K562 (cell line): ENCODE measurements at regions not wholly inside any gene's neighbourhood (a gene's known extent, or its start where the extent isn't known, plus 50 kb on each side); places are given as distances from the start of the nearest gene placed in this dataset.

ENCODE experiments used
- ARNT ChIP-seq, 2 experiments: fragments of 450-650 bp; IDR thresholded peaks; 2 replicates each; pipeline ENCODE4 v1.6.1; 2016; ENCODE audit warnings: mild to moderate bottlenecking in 1 of 2
- CTBP1 ChIP-seq: fragments of 450-650 bp; IDR thresholded peaks from 2 replicates; pipeline ENCODE4 v1.6.1; 2016; ENCODE audit warnings: borderline replicate concordance
- ETV6 ChIP-seq, 3 experiments: fragments of 150-350 bp in 1 of 3; sonication (generic) in 1 of 3; formaldehyde crosslinking in 1 of 3; IDR thresholded peaks; 2 replicates each; pipeline versions ENCODE4 v1.6.1 to v1.8.0; 2014 to 2022; ENCODE audit warnings: borderline replicate concordance in 2 of 3, low read depth in 2 of 3, antibody characterized with exemption in 1 of 3, low read length in 1 of 3, mild to moderate bottlenecking in 1 of 3, missing genetic modification reagents in 1 of 3
- POLR2A ChIP-seq: fragments of 450-650 bp; conservative IDR thresholded peaks from 2 replicates; pipeline ENCODE4 v1.6.1; 2016
- TCF7L2 ChIP-seq: fragments of 150-350 bp; IDR thresholded peaks from 2 replicates; pipeline ENCODE4 v1.6.1; 2016; ENCODE audit warnings: low read depth, mild to moderate bottlenecking, low read length, moderate library complexity
- ZBTB7A ChIP-seq: IDR thresholded peaks from 2 replicates; pipeline ENCODE4 v1.6.1; 2011; ENCODE audit warnings: low read depth, mild to moderate bottlenecking, low read length, moderate library complexity, borderline replicate concordance; ENCODE audit not compliant: control insufficient read depth
- ZNF24 ChIP-seq: fragments of 450-650 bp; IDR thresholded peaks from 2 replicates; pipeline ENCODE4 v1.6.1; 2016
- ZNF436 ChIP-seq: fragments of 250-450, 450-650 bp; sonication (Bioruptor Pico); formaldehyde crosslinking; IDR thresholded peaks from 2 replicates; pipeline ENCODE4 v1.7.0; 2020; ENCODE audit warnings: mild to moderate bottlenecking
- ZNF830 ChIP-seq: fragments of 250-450 bp; sonication (Bioruptor Pico); IDR thresholded peaks from 2 replicates; pipeline ENCODE4 v1.5.0; 2021; ENCODE audit warnings: mild to moderate bottlenecking
- TF ChIP-seq, protein P1 (sequence below), 3 experiments: IDR thresholded peaks in 2 of 3; conservative IDR thresholded peaks in 1 of 3; 2 replicates each; pipeline ENCODE4 v1.5.1; 2011 to 2012; ENCODE audit warnings: low read length in 3 of 3, mild to moderate bottlenecking in 3 of 3, control low read depth in 2 of 3, improper control_type of control experiment in 1 of 3, inconsistent platforms in 1 of 3, low read depth in 1 of 3, mixed read lengths in 1 of 3, moderate library complexity in 1 of 3; ENCODE audit not compliant: insufficient read depth in 2 of 3
- TF ChIP-seq, protein P2 (sequence below): fragments of 250-450 bp; sonication (Bioruptor Pico); IDR thresholded peaks from 2 replicates; pipeline ENCODE4 v1.5.0; 2021
- TF ChIP-seq, protein P3 (sequence below): sonication (generic); formaldehyde crosslinking; IDR thresholded peaks from 2 replicates; pipeline ENCODE4 v1.9.0; 2022; ENCODE audit warnings: mild to moderate bottlenecking, missing genetic modification reagents
- TF ChIP-seq, protein P4 (sequence below): fragments of 250-450 bp; sonication (Bioruptor Pico); IDR thresholded peaks from 2 replicates; pipeline ENCODE4 v1.5.0; 2022; ENCODE audit warnings: mild to moderate bottlenecking

DNA sequence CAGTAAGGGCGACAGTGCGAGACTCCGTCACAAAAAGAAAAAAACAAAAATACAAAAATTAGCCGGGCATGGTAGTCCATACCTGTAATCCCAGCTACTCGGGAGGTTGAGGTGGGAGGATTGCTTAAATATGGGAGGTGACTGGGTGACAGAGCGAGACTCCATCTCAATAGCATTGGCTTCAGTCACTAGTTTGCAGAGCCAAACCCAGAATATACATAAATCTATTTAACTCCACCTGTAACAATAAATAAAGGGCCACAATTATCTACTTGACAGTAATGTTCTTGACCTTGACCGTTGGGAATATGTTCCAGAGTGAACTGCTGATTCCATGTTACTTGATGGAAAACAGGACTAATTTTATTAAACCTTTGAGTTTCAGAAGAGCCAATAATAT, 198.9 kb upstream of the MDGA2 start:
- TF ChIP-seq, protein P1, sequence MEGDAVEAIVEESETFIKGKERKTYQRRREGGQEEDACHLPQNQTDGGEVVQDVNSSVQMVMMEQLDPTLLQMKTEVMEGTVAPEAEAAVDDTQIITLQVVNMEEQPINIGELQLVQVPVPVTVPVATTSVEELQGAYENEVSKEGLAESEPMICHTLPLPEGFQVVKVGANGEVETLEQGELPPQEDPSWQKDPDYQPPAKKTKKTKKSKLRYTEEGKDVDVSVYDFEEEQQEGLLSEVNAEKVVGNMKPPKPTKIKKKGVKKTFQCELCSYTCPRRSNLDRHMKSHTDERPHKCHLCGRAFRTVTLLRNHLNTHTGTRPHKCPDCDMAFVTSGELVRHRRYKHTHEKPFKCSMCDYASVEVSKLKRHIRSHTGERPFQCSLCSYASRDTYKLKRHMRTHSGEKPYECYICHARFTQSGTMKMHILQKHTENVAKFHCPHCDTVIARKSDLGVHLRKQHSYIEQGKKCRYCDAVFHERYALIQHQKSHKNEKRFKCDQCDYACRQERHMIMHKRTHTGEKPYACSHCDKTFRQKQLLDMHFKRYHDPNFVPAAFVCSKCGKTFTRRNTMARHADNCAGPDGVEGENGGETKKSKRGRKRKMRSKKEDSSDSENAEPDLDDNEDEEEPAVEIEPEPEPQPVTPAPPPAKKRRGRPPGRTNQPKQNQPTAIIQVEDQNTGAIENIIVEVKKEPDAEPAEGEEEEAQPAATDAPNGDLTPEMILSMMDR (IDR thresholded peaks at IDR 0.05 in 2 of 3, conservative IDR thresholded peaks at IDR 0.05 in 1 of 3; ENCODE audit: insufficient read depth in 2 of 3, low read depth in 1 of 3, low read length in 3 of 3) = no peak
- TF ChIP-seq, protein P2, sequence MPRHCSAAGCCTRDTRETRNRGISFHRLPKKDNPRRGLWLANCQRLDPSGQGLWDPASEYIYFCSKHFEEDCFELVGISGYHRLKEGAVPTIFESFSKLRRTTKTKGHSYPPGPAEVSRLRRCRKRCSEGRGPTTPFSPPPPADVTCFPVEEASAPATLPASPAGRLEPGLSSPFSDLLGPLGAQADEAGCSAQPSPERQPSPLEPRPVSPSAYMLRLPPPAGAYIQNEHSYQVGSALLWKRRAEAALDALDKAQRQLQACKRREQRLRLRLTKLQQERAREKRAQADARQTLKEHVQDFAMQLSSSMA = no peak
- TF ChIP-seq TCF7L2 (no peak), ZNF436 (no peak), ZNF24 (no peak), POLR2A (no peak), ZNF830 (no peak), ZBTB7A (no peak), ETV6 (IDR thresholded peaks at IDR 0.05; ENCODE audit: borderline replicate concordance in 1 of 2, low read depth in 2 of 2, low read length in 1 of 2) (no peak), ETV6 (CRISPR knock-in tag; IDR thresholded peaks at IDR 0.05; ENCODE audit: borderline replicate concordance) (no peak), ARNT (IDR thresholded peaks at IDR 0.05) (no peak), CTBP1 (no peak)
- TF ChIP-seq, protein P3, sequence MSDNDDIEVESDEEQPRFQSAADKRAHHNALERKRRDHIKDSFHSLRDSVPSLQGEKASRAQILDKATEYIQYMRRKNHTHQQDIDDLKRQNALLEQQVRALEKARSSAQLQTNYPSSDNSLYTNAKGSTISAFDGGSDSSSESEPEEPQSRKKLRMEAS (CRISPR knock-in tag) = no peak
- TF ChIP-seq, protein P4, sequence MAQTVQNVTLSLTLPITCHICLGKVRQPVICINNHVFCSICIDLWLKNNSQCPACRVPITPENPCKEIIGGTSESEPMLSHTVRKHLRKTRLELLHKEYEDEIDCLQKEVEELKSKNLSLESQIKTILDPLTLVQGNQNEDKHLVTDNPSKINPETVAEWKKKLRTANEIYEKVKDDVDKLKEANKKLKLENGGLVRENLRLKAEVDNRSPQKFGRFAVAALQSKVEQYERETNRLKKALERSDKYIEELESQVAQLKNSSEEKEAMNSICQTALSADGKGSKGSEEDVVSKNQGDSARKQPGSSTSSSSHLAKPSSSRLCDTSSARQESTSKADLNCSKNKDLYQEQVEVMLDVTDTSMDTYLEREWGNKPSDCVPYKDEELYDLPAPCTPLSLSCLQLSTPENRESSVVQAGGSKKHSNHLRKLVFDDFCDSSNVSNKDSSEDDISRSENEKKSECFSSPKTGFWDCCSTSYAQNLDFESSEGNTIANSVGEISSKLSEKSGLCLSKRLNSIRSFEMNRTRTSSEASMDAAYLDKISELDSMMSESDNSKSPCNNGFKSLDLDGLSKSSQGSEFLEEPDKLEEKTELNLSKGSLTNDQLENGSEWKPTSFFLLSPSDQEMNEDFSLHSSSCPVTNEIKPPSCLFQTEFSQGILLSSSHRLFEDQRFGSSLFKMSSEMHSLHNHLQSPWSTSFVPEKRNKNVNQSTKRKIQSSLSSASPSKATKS (CRISPR knock-in tag) = no peak
